B cell (primary cell): ENCODE measurements at regions not wholly inside any gene's neighbourhood (a gene's known extent, or its start where the extent isn't known, plus 50 kb on each side); places are given as distances from the start of the nearest gene placed in this dataset.

Source experiments
- ATAC-seq: fragments of 200-7000 bp; cut with Tn5 transposase; one replicate; pipeline ENCODE4 v1.10.0; 2021; ENCODE audit warnings: low read depth, mild to moderate bottlenecking, moderate number of reproducible peaks, moderate library complexity
- CTCF ChIA-PET: fragments of 350-600 bp; sonication (Branson Sonifier 250); formaldehyde crosslinking; loops from one replicate; lab custom pipeline; 2021; ENCODE audit warnings: antibody characterized with exemption, inconsistent platforms; lab: Charles Lee
- POLR2A ChIA-PET: fragments of 350-600 bp; sonication (Branson Sonifier 250); formaldehyde crosslinking; loops from one replicate; lab custom pipeline; 2021; ENCODE audit warnings: antibody characterized with exemption; lab: Charles Lee
- DNase-seq: peaks from one replicate; pipeline ENCODE4 v3.0.0; 2013
- H2AFZ ChIP-seq: 2 replicates; pipeline ENCODE4 v1.6.1; 2012; ENCODE audit warnings: mild to moderate bottlenecking, low read depth, low read length; ENCODE audit not compliant: insufficient read depth, poor library complexity, severe bottlenecking
- H3K27ac ChIP-seq, 2 donors: 1 replicate in 1 of 2; 2 replicates in 1 of 2; pipeline ENCODE4 v1.5.1; 2012 to 2013; ENCODE audit warnings: low read length in 2 of 2, mild to moderate bottlenecking in 2 of 2, moderate library complexity in 1 of 2
- H3K27me3 ChIP-seq, 4 experiments: fragments of 200-600 bp in 1 of 4; sonication (generic) in 1 of 4; replicated peaks in 1 of 4; 1 replicate in 2 of 4; 2 replicates in 2 of 4; pipeline versions ENCODE4 v1.6.1 to v1.7.0; 2013 to 2016; ENCODE audit warnings: low read length in 3 of 4, mild to moderate bottlenecking in 2 of 4, mixed read lengths in 1 of 4, moderate library complexity in 1 of 4; ENCODE audit not compliant: insufficient read depth in 4 of 4, control insufficient read depth in 3 of 4; ENCODE audit errors: control extremely low read depth in 1 of 4
- H3K36me3 ChIP-seq, 2 experiments: replicated peaks in 1 of 2; 1 replicate in 1 of 2; 2 replicates in 1 of 2; pipeline versions ENCODE4 v1.6.1 to v1.7.1; 2013; ENCODE audit warnings: low read length in 1 of 2; ENCODE audit not compliant: insufficient read depth in 2 of 2, control insufficient read depth in 1 of 2; ENCODE audit errors: control extremely low read depth in 1 of 2, extremely low read depth in 1 of 2
- H3K4me1 ChIP-seq, 2 donors: fragments of 200-600 bp in 1 of 2; sonication (generic) in 1 of 2; 1 replicate in 1 of 2; 2 replicates in 1 of 2; pipeline versions ENCODE4 v1.5.1 to v1.6.1; 2013 to 2017; ENCODE audit warnings: low read length in 2 of 2; ENCODE audit not compliant: control insufficient read depth in 2 of 2, insufficient read depth in 2 of 2
- H3K4me2 ChIP-seq: replicated peaks from 2 replicates; pipeline ENCODE3; 2012; ENCODE audit warnings: mild to moderate bottlenecking, low read depth, low read length; ENCODE audit not compliant: poor library complexity, severe bottlenecking
- H3K4me3 ChIP-seq, 5 experiments: fragments of 200-600 bp in 1 of 5; sonication (generic) in 1 of 5; 1 replicate in 3 of 5; 2 replicates in 2 of 5; pipeline versions ENCODE4 v1.5.1 to v1.7.0; 2011 to 2016; ENCODE audit warnings: low read length in 4 of 5, mild to moderate bottlenecking in 4 of 5, low read depth in 2 of 5, control low read depth in 1 of 5, moderate library complexity in 1 of 5; ENCODE audit not compliant: insufficient read depth in 1 of 5; ENCODE audit errors: control extremely low read depth in 1 of 5, extremely low read depth in 1 of 5
- H3K79me2 ChIP-seq: fragments of 200-600 bp; sonication (generic); one replicate; pipeline ENCODE4 v1.6.0; 2016; ENCODE audit warnings: low read length; ENCODE audit not compliant: control insufficient read depth, insufficient read depth
- H3K9ac ChIP-seq: fragments of 200-600 bp; sonication (generic); 2 replicates; pipeline ENCODE4 v1.6.1; 2017; ENCODE audit warnings: mild to moderate bottlenecking, low read length, moderate library complexity
- H3K9me3 ChIP-seq, 3 donors: one replicate each; pipeline versions ENCODE4 v1.6.1 to v1.7.1; 2013; ENCODE audit warnings: low read length in 2 of 3; ENCODE audit not compliant: control insufficient read depth in 2 of 3, insufficient read depth in 1 of 3; ENCODE audit errors: control extremely low read depth in 1 of 3
- H4K20me1 ChIP-seq: 2 replicates; pipeline ENCODE4 v1.6.0; 2012; ENCODE audit warnings: mild to moderate bottlenecking, low read length; ENCODE audit not compliant: insufficient read depth, control insufficient read depth, poor library complexity, severe bottlenecking
- H3K27ac Mint-ChIP-seq: one replicate; pipeline ENCODE4 v1.8.0; 2021; ENCODE audit warnings: mixed read lengths
- H3K27me3 Mint-ChIP-seq: one replicate; pipeline ENCODE4 v1.8.0; 2021; ENCODE audit warnings: mixed read lengths
- H3K4me1 Mint-ChIP-seq: one replicate; pipeline ENCODE4 v1.8.0; 2021; ENCODE audit warnings: mixed read lengths
- H3K4me3 Mint-ChIP-seq: one replicate; pipeline ENCODE4 v1.8.0; 2021; ENCODE audit warnings: mixed read lengths
- H3K9me3 Mint-ChIP-seq: one replicate; pipeline ENCODE4 v1.8.0; 2022; ENCODE audit warnings: mixed read lengths; ENCODE audit not compliant: insufficient read depth
- CTCF ChIP-seq: fragments of 200-600 bp; IDR thresholded peaks from one replicate; pipeline ENCODE4 v1.8.0; 2022; ENCODE audit warnings: antibody characterized with exemption, mild to moderate bottlenecking
- EZH2 ChIP-seq: IDR thresholded peaks from 2 replicates; pipeline ENCODE4 v1.6.1; 2012; ENCODE audit warnings: borderline replicate concordance, low read depth, mild to moderate bottlenecking, moderate library complexity, low read length; ENCODE audit not compliant: insufficient read depth, poor library complexity, severe bottlenecking
- WGBS: methylation state at CpG from one replicate; pipeline ENCODE4 v1.1.5; 2013; ENCODE audit warnings: missing lambda C conversion rate; ENCODE audit not compliant: insufficient coverage; 5-methylcytosine and 5-hydroxymethylcytosine counted together
- intact Hi-C: fragments of 100-400 bp; cut with micrococcal nuclease; formaldehyde crosslinking; loops from one replicate; pipeline ENCODE4 v1.10.0; 2022

- Histone ChIP-seq H3K9ac (no peak overlapping the region), H3K79me2 (no peaks in the 10 kb centered on the region), H3K27ac (no peak overlapping the region), H3K4me2 (no peak overlapping the region), H4K20me1 (no peaks in the 10 kb centered on the region), H3K4me1 (no peaks in the 10 kb centered on the region), H3K36me3 (no peaks in the 10 kb centered on the region), H3K4me3 (no peak overlapping the region), H3K27me3 (no peaks in the 10 kb centered on the region), H2AFZ (no peak overlapping the region), H3K9me3 (peaks cover 0 to 7% (median 3%) of the 10 kb centered on the region in 3 donors)
- Mint-ChIP-seq H3K9me3 (peaks cover 8% of the 10 kb centered on the region), H3K4me3 (no peak overlapping the region), H3K4me1 (no peaks in the 10 kb centered on the region), H3K27ac (no peak overlapping the region), H3K27me3 (no peaks in the 10 kb centered on the region)
- no peak for ATAC-seq
- POLR2A ChIA-PET: no interaction called here
- WGBS: no CpG with 5 or more reads among the region's 2 CpGs
- TF ChIP-seq CTCF (no peak), EZH2 (no peak)
- no peak for DNase-seq
- intact Hi-C loops: no loop called here
- CTCF ChIA-PET: no interaction called here
Measured at GRCh38 chr6:48922837-48923236, 540.2 kb downstream of the MMUT start.

GRCh38 chr6:48919555-48919954, 543.5 kb downstream of the MMUT start:
- H2AFZ ChIP-seq: no peak overlapping the region
- DNase-seq (no peak), ATAC-seq (no peak)
- H3K4me1 ChIP-seq: no peaks in the 10 kb centered on the region
- Mint-ChIP-seq H3K27me3 (no peaks in the 10 kb centered on the region), H3K27ac (no peak overlapping the region), H3K4me3 (no peak overlapping the region), H3K9me3 (peaks cover 5% of the 10 kb centered on the region), H3K4me1 (no peaks in the 10 kb centered on the region)
- no peak overlapping the region for H3K9ac ChIP-seq
- no peaks in the 10 kb centered on the region for H3K36me3 ChIP-seq
- intact Hi-C loops: no loop called here
- no peaks in the 10 kb centered on the region for H3K27me3 ChIP-seq
- H4K20me1 ChIP-seq: no peaks in the 10 kb centered on the region
- H3K4me3 ChIP-seq: no peak overlapping the region
- TF ChIP-seq EZH2: no peak
- TF ChIP-seq CTCF: no peak
- ChIA-PET CTCF (no interaction called here), POLR2A (no interaction called here)
- peaks cover 0 to 7% (median 3%) of the 10 kb centered on the region in 3 donors for H3K9me3 ChIP-seq
- no peak overlapping the region for H3K4me2 ChIP-seq
- H3K79me2 ChIP-seq: no peaks in the 10 kb centered on the region
- H3K27ac ChIP-seq: no peak overlapping the region
